Inferior parietal cortex (tissue), 1 donor: ENCODE measurements at regions not wholly inside any gene's neighbourhood (a gene's known extent, or its start where the extent isn't known, plus 50 kb on each side); places are given as distances from the start of the nearest gene placed in this dataset.

Source experiments
- DNase-seq: peaks from one replicate; pipeline ENCODE4 v3.0.0-alpha.2; 2016; ENCODE audit errors: extremely low spot score

DNA sequence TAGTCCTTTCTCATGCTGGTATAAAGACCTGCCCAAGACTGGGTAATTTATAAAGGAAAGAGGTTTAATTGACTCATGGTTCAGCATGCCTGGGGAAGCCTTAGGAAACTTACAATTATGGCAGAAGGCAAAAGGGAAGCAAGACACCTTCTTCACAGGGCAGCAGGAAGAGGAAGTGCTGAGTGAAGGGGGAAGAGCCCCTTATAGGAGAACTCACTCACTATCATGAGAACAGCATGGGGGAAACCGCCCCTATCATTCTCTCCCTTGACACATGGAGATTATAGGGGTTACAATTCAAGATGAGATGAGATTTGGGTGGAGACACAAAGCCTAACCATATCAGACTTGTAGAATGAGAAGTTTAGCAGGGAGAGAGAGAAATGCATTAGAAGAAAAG is 373.3 kb upstream of the DIAPH2 start:
- DNase-seq: no peak

DNA sequence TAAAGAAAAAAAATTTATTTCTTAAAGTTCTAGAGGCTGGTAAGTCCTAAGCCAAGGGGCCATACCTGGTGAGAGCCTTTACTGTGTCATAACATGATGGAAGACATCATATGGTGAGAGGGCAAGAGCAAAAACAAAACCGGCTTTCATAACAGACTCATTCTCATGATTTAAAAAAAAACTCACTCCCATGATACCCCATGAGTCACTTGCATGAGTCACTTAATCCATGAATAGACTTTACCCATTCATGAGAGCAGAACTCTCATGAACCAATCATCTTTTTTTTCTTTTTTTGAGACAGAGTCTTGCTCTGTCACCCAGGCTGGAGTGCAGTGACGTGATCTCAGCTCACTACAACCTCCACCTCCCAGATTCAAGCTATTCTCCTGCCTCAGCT is 369.7 kb upstream of the DIAPH2 start:
- no peak for DNase-seq

DNA sequence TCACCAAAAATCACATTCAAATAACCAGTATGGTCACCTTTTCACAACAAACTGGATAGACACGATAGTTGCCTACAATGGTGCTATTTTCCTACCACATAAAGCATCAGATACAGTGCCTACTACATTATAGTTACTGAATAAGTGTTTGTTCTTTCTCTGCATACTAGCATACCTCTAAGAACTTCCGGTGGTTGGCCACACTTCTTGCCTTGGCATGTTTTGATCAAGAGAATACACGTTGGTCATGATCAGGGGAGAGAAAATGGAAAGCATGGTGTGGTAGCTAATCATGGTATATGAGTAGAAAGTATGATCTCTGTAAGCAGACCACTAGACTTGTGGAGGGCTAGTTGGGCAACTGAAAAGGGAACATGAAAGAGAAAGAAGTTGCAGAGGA is 322.8 kb upstream of the DIAPH2 start:
- no peak for DNase-seq

DNA sequence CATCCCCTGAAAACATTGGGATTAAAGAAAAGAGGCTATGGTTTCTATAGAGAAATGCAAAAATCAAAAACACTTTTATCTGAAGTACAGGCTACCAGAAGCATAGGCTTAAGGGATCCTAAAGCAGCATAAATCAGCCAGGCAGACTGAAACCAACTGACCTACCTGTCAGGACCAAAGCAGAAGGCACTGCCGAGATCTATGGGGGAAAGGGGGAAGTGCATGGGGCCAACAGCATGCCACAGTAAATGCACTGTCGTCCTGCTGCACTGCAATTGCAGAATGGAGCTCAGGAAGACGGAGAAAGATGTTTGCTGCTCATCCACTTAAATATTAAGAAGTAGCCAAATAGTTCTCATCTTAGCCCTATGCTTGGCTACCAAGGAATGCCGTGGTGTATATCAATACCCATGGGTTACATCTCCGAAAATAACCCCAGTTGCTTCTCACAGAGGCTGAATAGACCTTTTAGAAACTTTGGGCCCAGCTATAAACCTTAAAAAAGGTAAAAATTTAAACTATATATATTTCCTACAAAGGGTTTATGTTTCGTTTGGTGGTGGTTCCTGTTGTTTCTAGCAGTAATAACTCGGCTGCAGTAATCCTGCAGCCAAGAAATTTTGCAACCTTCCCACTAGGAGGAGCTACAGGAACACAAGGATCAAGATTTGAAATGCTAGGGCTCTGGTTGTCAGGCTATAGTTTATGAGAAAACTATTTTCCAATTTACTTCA is 312.2 kb upstream of the DIAPH2 start:
- peak; percentile 56 for DNase-seq

DNA sequence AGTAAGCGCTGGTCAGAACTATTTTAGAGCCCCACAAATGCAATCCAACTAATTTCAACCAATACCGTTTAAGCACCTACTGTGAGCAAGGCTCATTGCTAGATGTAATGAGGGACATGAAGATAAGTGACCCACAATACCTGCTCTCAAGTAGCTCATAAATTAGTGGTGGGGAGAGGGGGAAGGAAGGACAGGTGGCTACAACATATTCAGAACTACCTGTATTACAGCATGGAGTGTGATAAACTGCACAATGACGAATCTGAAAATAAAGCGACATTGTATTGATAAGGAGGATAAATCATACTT is 311.6 kb upstream of the DIAPH2 start:
- no peak for DNase-seq

DNA sequence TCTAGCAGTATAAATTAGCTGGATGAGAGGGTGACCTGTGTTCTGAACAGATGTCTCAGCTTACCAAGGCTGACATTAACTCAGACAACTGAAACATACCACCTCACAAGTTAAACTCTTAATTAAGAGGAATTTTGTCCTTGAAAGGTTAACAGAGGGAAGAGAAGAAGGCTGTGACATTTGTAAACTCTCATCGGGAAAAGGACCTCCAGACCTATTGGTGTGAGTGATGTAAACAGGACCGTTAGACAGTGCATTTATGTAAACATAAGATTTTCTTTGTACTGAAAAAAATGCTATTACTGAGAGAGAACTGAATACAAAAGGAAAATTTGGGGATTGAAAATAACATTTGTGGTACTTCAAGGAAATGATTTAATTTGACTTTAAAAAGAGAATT is 308.4 kb upstream of the DIAPH2 start:
- DNase-seq: no peak

DNA sequence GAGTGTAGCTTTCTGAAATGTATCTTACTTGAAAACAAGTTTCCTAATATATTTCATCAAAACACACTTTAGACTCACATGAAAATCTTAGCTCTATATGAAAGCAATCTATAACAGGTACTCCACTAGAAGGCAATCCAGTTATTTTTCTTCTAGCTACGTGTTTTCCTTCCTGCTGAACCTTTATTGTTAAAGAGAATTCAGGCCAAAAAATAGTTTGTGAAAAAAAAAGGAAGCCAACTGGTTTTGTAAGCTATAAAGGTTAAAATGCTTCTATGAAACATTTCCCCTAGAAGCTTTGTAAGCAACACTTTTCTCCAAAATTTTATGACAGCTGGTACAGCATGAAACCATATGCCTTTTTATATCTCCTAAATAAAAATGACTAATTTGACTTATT is 304.7 kb upstream of the DIAPH2 start:
- no peak for DNase-seq

DNA sequence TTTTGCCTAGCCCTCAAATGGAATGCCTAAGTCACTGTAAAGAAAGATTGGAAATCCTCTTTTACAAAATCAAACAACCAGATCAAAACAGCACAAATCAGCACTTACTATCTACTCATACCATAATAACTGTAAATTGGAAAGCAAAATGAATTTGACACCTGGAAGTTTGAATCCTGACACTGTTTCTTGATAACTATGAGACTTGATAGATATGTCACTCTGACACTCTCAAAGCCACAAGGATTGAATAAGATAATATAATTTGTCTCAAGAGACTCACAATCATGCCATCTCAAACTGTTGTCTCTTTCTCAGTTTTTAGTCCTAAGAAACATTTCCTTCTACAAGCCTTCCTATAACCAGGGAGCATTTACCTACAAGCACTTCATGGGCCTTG is 302.6 kb upstream of the DIAPH2 start:
- DNase-seq: no peak

DNA sequence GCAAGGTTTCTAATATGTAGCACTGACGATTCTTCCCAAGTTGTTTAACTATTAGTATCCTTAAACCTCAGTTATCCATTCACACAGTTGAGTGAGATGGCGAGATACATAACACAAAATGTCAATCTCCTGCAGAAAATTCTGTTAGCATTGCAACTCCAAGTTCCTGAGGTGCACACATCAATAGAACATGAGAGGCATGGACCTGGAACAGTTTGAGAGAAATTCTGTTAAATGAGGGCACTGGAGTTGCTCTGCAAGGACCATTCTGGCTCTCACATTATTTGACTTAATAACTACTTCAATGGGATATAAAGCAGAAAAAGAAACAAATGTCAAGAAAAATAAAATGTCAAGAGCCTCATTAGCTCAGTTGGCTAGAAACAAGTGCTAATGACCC is 301.2 kb upstream of the DIAPH2 start:
- DNase-seq: no peak

DNA sequence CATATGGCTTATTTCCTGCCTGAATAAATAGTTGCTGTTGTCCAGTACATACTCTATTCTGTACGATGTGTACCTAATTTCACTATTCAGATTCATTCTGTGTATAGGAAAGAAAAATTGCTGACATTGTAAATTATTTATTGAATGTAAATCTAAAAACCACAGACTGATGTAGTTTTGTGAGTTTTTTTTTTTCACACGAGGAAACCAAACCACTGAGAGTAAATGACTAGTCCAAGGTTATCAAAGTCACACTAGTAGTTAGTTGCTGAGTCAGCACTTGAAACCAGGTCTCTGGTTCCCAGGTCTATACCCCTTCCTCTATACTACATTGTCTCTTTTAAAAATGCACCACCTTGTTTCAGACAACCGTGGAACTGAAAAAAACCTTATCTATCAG is 298.3 kb upstream of the DIAPH2 start:
- DNase-seq: no peak

DNA sequence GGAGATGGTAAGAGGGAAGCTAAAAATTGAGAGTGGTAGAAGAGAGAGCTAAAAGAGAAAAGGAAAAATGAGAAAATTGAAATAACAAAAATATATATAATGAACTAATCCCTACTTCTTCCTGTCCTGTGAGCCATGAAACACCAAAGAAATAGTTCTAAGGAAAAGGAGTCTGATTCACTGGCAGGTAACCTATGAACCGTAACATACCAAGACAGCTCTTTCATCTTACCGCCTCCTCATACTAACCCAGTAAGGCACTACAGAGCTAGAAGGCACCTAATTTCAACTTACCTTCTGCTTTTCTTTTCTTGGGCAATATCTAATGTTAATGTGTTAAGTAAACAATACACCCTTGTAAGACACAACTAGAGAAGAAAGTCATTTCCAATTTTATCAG is 297.7 kb upstream of the DIAPH2 start:
- no peak for DNase-seq

DNA sequence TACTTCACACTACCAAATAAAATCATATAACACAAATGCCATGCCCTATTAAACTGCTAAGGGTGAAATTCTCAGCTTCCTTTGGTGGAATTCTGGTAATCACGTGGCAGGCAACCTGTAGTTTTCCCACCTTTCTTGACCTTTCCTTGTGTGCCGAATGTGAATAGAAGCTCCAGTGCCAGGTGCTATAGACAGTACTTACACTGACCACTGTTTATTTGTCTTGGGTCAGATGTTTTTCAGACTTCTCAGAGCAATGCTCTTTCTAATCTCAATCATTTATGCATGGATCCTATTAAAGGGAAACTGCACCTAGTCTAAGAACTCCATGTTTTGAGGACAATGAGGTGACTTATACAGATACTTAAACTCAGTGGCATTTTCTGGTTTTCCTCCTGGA is 296.8 kb upstream of the DIAPH2 start:
- DNase-seq: no peak

DNA sequence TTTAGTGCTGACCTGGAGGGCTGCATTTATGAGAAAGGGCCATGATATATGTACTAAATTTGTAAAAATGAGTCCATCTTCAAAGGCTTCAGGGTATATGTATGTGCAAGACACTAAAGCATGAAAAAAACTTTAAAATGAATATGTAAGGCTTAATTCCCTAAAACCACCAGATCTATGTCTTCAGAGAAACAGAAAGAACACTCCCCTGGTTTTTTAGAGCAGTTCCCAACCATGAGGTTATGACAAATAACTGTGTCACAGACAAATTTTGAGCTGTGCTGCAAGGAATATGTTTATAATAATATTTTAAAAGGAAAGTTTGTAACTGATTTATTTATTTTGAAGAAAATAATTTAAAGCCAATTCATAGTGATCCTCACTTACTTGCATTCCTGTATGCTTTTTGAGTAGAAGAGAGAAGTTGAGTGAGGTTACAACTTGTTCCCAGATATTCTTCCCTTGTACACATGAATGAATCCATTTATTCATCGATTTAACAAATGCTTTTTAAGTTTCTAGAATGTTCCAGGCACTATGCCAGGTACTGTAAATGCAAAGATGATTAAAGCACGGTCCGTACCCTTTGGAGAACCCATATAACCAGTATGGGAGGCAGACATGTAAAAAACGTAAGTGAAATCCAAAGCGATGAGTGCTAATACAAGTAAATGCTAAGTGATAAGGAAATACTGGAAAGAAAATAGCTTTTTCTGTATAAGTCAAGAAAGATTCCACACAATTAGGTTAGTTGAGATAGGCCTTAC is 295.2 kb upstream of the DIAPH2 start:
- no peak for DNase-seq

DNA sequence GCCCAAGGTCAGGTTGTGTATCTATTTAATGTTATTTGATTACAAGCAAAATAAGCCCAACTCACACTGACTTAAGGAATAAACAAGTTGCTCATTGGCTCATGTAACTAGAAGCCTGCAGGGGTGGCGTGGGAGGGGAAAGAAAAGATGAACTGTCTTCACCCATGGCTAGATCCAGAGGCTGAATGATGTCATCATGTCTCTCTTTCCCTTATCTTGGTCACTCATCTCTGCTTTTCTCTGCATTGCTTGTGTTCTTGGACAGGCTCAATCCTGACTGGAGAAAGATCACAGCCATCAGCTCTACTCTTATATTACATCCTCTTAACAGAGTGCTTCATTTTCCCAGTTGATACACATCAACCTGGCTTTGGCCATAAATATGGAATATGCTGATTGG is 290.0 kb upstream of the DIAPH2 start:
- no peak for DNase-seq

DNA sequence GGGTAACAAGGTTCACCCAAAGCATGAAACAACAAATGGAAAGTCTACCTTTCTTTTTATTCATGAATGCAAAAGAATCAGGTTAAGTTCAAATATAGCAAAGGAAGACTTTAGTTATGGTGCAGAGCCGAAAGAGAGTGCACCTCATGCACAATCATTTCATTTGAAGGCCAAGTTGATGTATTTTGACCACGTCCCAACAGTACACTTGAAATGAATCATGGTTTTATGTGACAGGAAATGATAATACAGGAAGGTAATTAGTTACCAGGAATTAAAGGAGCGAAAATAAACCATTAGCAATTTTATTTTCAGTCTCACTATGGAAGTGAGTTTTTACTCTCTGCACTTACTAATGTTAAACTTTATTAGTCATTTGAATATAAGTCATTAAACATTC is 281.2 kb upstream of the DIAPH2 start:
- no peak for DNase-seq

DNA sequence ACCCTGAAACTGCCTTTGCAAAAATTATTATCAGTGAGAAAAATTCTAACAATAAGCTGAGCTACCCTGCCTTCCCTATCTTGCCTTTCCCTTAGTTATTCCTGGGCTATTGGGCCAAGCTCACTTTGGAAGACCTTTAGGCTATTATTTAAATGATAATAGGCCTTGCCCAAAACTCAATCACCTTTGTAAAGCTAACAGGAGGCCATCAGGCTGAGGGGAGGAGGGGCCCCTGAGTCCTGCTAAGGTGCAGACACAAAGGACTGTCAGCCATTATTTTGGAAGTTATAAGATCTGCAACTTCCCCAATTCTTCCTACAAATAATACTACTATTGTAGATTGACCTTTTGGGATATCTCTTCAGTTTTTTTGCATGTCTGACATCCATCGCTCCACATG is 278.8 kb upstream of the DIAPH2 start:
- no peak for DNase-seq

DNA sequence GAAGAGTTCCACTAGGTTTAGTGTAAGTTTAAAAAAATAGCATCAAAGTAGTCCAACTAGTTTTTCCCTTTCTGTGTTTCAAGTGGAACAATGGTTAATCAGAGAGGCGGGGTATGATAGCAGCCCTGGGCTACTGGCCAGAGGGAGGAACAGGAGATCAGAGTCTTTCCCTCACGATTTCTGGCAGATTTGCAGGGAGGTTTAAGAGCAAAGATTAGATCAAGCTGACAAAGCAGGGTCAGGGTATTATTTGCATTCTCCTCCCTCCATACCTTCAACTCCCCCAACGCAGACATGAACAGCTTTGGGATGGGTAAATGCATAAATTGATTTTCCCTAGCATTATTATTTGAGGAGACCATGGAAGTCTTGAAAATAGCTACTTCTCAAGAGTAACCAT is 277.6 kb upstream of the DIAPH2 start:
- DNase-seq: no peak

DNA sequence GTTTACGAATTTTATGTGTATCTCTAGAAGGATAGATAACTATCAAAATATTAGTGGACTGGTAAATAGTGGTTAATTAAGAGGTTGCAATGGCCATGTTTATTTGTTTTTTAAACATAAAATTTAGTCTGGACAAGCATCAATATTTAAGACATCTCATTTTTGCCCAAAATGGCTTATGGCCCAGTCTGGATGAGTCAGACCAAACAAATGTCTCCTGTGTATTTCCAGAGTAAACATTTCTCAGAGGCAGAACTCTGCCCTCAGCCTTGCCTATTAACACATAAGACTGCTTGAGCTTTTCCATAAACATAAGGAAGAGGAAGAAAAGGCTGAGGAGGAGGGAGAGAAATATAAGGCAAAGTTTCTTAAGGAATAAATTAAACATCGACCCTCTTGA is 277.1 kb upstream of the DIAPH2 start:
- DNase-seq: no peak

DNA sequence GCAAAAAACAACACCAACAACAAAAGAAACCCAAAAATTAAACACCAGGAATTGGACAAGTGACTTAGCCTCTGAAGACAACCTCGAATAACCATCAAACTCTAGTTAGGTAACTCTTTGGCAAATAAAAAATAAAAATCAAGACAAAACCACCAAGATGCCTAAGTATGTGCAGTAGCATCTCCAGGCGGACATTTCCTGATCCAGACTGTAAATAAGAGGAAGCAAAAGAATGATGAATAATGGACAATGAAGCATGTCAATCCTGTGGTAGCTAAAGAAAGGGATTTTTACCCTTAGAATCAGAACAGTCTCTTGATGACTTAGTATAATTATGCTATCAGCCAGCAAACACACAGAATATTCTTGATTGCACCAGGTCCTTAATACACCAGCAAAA is 276.7 kb upstream of the DIAPH2 start:
- DNase-seq: no peak

DNA sequence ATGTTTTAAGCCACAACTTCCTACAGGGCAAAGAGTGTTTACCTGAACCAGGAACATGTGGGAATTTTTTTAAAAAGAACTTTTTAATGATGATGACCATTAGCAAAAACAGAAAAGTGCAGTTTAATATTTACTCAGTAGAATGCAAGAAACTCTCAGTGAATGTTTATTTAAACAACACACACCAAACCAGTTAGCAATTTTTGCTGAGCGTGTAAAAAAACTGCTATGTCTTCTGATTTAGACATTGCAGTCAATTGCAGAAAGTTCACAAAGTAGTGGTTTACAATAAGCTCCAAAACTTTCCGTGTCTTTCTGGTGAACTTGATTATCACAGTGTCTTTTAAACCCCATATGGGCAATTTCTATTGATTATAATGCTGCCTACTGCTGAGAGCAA is 273.7 kb upstream of the DIAPH2 start:
- no peak for DNase-seq

DNA sequence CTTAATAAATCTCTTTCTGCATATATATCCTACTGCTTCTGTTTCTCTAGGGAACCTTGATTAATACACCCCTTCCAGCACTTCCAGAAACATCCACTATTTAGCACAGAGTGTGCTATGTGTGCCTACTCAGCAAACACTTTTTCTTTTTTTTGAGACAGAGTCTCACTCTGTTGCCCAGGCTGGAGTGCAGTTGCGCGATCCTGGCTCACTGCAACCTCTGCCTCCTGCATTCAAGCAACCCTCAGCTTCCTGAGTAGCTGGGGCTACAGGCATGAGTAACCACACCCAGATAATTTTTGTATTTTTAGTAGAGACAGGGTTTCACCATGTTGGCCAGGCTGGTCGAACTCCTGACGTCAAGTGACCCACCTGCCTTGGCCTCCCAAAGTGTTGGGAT is 266.9 kb upstream of the DIAPH2 start:
- no peak for DNase-seq

DNA sequence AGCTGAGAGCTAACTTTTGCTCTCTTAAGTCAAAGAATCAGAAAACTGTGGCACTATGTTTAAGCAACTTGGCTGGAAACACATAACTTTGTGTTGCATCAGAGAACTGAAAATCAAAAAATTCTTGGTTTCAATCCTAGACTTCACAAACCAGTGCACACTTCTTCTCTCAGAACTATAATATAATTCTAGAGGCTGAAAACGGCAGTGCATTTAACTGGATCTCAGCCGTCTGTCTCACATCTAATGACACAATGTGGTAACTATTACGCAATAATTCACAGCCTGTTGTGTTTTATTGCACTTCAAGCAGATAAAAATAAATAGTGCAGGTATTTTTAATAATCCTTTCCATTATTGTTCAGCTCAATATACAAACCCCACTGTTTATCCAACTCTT is 260.6 kb upstream of the DIAPH2 start:
- no peak for DNase-seq

DNA sequence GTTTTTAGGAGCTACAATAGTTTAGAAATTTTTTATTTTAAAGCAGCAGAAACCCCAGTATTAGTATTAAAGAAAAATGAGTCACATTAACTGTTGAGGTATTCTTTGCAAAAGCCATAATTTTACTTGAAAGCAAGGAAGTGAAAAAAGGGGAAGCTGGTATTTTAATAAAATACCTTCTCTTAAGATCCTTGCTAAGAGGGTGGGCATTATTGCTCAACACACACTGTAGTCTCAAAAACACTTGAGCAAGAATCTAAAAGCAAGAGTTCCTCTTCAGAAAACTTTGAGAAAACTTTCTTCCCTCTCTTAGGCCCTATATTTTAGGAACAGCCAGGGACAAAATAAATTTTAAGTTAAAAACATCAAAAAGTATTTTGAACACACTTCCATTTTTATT is 259.4 kb upstream of the DIAPH2 start:
- DNase-seq: no peak
